Activated CD4-positive, alpha-beta T cell treated with anti-CD3 and anti-CD28 coated beads, Interleukin-2, Interleukin-6, amounts not matched to agents 100 ng/mL and 50 ng/mL, durations not matched to agents 16 hours and 8 hours (primary cell): ENCODE measurements at regions not wholly inside any gene's neighbourhood (a gene's known extent, or its start where the extent isn't known, plus 50 kb on each side); places are given as distances from the start of the nearest gene placed in this dataset.
"Not testable (repeated sequence)": the region's sequence is repeated elsewhere in the genome, so short reads cannot be mapped to it uniquely, and the experiment has no call there.

ENCODE experiments used
- DNase-seq: peaks from one replicate; pipeline ENCODE4 v3.0.0-alpha.2; 2020

- DNase-seq: no peak
Measured at GRCh38 chr7:65749518-65749917, 123.4 kb upstream of the VKORC1L1 start.

- DNase-seq: peak; percentile 95
Measured at GRCh38 chr7:65750511-65751344, 122.1 kb upstream of the VKORC1L1 start.

- DNase-seq: not testable (repeated sequence)
Measured at GRCh38 chr7:65754070-65754469, 118.8 kb upstream of the VKORC1L1 start.

- DNase-seq: not testable (repeated sequence)
Measured at GRCh38 chr7:65758991-65759390, 113.9 kb upstream of the VKORC1L1 start.

GRCh38 chr7:65762712-65763111 is 110.2 kb upstream of the VKORC1L1 start:
- DNase-seq: not testable (repeated sequence)

- DNase-seq: not testable (repeated sequence)
Measured at GRCh38 chr7:65763114-65763513, 109.8 kb upstream of the VKORC1L1 start.

GRCh38 chr7:65770473-65771225 is 102.2 kb upstream of the VKORC1L1 start:
- DNase-seq: peak; percentile 96

GRCh38 chr7:65771226-65771569 is 101.7 kb upstream of the VKORC1L1 start:
- DNase-seq: not testable (repeated sequence)

GRCh38 chr7:65776677-65777076 is 96.2 kb upstream of the VKORC1L1 start:
- not testable (repeated sequence) for DNase-seq

GRCh38 chr7:65789943-65790342 is 82.9 kb upstream of the VKORC1L1 start:
- DNase-seq: not testable (repeated sequence)

- DNase-seq: not testable (repeated sequence)
Measured at GRCh38 chr7:65791788-65792187, 81.1 kb upstream of the VKORC1L1 start.

- DNase-seq: not testable (repeated sequence)
Measured at GRCh38 chr7:65792726-65793125, 80.1 kb upstream of the VKORC1L1 start.

- DNase-seq: not testable (repeated sequence)
Measured at GRCh38 chr7:65794671-65795391, 78.0 kb upstream of the VKORC1L1 start.

- DNase-seq: peak; percentile 36
Measured at GRCh38 chr7:65795392-65795716, 77.5 kb upstream of the VKORC1L1 start.

- DNase-seq: peak; percentile 6
Measured at GRCh38 chr7:65796205-65796604, 76.7 kb upstream of the VKORC1L1 start.

GRCh38 chr7:65797086-65797485 is 75.8 kb upstream of the VKORC1L1 start:
- not testable (repeated sequence) for DNase-seq

- DNase-seq: not testable (repeated sequence)
Measured at GRCh38 chr7:65797566-65797965, 75.3 kb upstream of the VKORC1L1 start.

GRCh38 chr7:65798111-65799075 is 74.5 kb upstream of the VKORC1L1 start:
- DNase-seq: peak; percentile 80

- DNase-seq: not testable (repeated sequence)
Measured at GRCh38 chr7:65800191-65800590, 72.7 kb upstream of the VKORC1L1 start.

- no peak for DNase-seq
Measured at GRCh38 chr7:65800890-65801341, 72.0 kb upstream of the VKORC1L1 start.

GRCh38 chr7:65804887-65805286 is 68.0 kb upstream of the VKORC1L1 start:
- no peak for DNase-seq

GRCh38 chr7:65807067-65807466 is 65.8 kb upstream of the VKORC1L1 start:
- DNase-seq: not testable (repeated sequence)
